ENCODE measurements at regions not wholly inside any gene's neighbourhood (a gene's known extent, or its start where the extent isn't known, plus 50 kb on each side); places are given as distances from the start of the nearest gene placed in this dataset.
"Not testable (repeated sequence)": the region's sequence is repeated elsewhere in the genome, so short reads cannot be mapped to it uniquely, and the experiment has no call there.

GRCh38 chr16:59634004-59634579, 900.0 kb upstream of the GOT2 start:
- Histone ChIP-seq H3K27ac (no peak overlapping the region), H3K27me3 (no peaks in the 10 kb centered on the region), H3K9me3 (peaks cover 0 to 5% (median 0%) of the 10 kb centered on the region in 3 donors), H3K4me1 (no peaks in the 10 kb centered on the region), H3K36me3 (replicated peaks in 1 of 2; ENCODE audit: insufficient read depth in 1 of 2, low read depth in 2 of 2) (no peaks in the 10 kb centered on the region), H3K4me3 (no peak overlapping the region)
- 35 to 48% methylated on average over 4 of the region's 4 CpGs for WGBS, 2 donors
- ATAC-seq (no peak), DNase-seq (no peak)
- TF ChIP-seq POLR2A (IDR thresholded peaks at IDR 0.05): no peak
- TF ChIP-seq, protein P1, sequence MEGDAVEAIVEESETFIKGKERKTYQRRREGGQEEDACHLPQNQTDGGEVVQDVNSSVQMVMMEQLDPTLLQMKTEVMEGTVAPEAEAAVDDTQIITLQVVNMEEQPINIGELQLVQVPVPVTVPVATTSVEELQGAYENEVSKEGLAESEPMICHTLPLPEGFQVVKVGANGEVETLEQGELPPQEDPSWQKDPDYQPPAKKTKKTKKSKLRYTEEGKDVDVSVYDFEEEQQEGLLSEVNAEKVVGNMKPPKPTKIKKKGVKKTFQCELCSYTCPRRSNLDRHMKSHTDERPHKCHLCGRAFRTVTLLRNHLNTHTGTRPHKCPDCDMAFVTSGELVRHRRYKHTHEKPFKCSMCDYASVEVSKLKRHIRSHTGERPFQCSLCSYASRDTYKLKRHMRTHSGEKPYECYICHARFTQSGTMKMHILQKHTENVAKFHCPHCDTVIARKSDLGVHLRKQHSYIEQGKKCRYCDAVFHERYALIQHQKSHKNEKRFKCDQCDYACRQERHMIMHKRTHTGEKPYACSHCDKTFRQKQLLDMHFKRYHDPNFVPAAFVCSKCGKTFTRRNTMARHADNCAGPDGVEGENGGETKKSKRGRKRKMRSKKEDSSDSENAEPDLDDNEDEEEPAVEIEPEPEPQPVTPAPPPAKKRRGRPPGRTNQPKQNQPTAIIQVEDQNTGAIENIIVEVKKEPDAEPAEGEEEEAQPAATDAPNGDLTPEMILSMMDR (IDR thresholded peaks at IDR 0.05): no peak
- intact Hi-C loops (cut with DNase I): no loop called here

DNA sequence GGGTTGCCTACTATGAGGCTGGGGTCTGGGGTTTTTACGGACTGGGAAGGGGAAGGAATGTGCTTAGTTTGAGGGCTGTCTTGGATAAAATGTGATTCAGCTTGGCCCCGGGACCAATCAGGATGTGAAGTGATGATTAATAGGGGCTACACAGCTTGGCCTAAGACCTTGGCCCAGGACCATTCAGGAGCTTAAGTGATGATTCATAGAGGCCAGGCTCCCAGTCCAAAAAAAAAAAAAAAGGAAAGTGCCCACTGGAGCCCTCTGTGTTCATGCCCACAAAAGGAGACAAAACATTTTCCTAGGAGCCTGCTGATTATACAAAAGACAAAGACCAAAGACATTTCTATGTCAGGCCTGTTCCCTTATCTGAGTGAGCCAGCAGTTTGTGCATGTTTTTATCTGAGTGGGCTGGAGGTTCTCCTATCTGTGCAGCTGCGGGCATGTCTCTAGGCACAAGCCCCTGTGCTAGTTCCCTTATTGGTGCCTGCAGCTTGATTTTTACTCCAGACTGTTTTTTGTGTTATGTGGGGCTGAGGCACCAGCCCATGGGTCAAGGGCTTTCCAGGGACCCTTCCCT, 898.2 kb upstream of the GOT2 start:
- TF ChIP-seq POLR2A (IDR thresholded peaks at IDR 0.05): no peak
- TF ChIP-seq, protein P1 (IDR thresholded peaks at IDR 0.05): no peak
- H3K4me1 ChIP-seq: no peaks in the 10 kb centered on the region
- no peak for DNase-seq
- H3K27ac ChIP-seq: no peak overlapping the region
- 39% methylated on average over 3 of the region's 3 CpGs for WGBS, 2 donors
- intact Hi-C loops (cut with DNase I): no loop called here
- H3K27me3 ChIP-seq: no peaks in the 10 kb centered on the region
- H3K36me3 ChIP-seq (replicated peaks in 1 of 2; ENCODE audit: insufficient read depth in 1 of 2, low read depth in 2 of 2): no peaks in the 10 kb centered on the region
- H3K9me3 ChIP-seq: peaks cover 0 to 5% (median 0%) of the 10 kb centered on the region in 3 donors
- ATAC-seq: no peak
- H3K4me3 ChIP-seq: no peak overlapping the region

DNA sequence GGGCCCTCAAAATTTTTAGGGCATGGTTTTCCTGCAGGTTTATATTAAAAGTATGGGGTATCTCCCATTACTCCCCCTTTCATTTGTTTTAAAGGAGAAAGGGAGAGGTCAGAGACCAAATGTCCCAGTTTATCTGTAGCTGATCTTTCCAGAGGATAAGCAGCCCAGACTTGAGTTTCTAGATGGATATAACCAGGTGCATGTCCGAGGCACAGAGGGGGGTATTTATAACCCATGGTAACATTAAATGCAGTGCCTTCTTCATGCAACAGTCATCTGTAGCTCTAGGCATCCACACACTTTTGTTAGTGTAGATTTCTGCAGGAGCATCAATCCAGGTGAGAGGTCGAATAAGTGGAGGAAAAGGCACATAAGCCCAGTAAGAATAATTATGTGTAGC, 890.3 kb upstream of the GOT2 start:
- intact Hi-C loops (cut with DNase I); H3K4me1 ChIP-seq; H3K27me3 ChIP-seq; H3K27ac ChIP-seq; H3K9me3 ChIP-seq; DNase-seq; H3K4me3 ChIP-seq; ATAC-seq; H3K36me3 ChIP-seq (replicated peaks in 1 of 2; ENCODE audit: insufficient read depth in 1 of 2, low read depth in 2 of 2): not testable (repeated sequence)
- WGBS, 2 donors: 41 to 42% methylated on average over 2 of the region's 2 CpGs

- Histone ChIP-seq H3K9me3 (no peaks in the 10 kb centered on the region), H3K27me3 (no peaks in the 10 kb centered on the region), H3K27ac (no peak overlapping the region), H3K4me1 (no peaks in the 10 kb centered on the region), H3K4me3 (no peak overlapping the region), H3K36me3 (replicated peaks in 1 of 2; ENCODE audit: insufficient read depth in 1 of 2, low read depth in 2 of 2) (no peaks in the 10 kb centered on the region)
- 73 to 77% methylated on average over 2 of the region's 2 CpGs for WGBS, 2 donors
- intact Hi-C loops (cut with DNase I): no loop called here
- DNase-seq (no peak), ATAC-seq (no peak)
- TF ChIP-seq POLR2A (IDR thresholded peaks at IDR 0.05): no peak
These were observed 880.5 kb upstream of the GOT2 start for GRCh38 chr16:59614466-59615240.

GRCh38 chr16:59612910-59613620, 878.9 kb upstream of the GOT2 start:
- H3K27me3 ChIP-seq; intact Hi-C loops (cut with DNase I); ATAC-seq; H3K4me3 ChIP-seq; H3K4me1 ChIP-seq; H3K9me3 ChIP-seq; DNase-seq; H3K36me3 ChIP-seq (replicated peaks in 1 of 2; ENCODE audit: insufficient read depth in 1 of 2, low read depth in 2 of 2); H3K27ac ChIP-seq: not testable (repeated sequence)
- 39 to 40% methylated on average over 8 of the region's 8 CpGs for WGBS, 2 donors

GRCh38 chr16:59612094-59612493, 878.0 kb upstream of the GOT2 start:
- 33 to 39% methylated on average over 3 of the region's 3 CpGs for WGBS, 2 donors
- H3K4me1 ChIP-seq: no peaks in the 10 kb centered on the region
- H3K9me3 ChIP-seq: no peaks in the 10 kb centered on the region
- intact Hi-C loops (cut with DNase I): no loop called here
- DNase-seq (no peak), ATAC-seq (no peak)
- H3K27me3 ChIP-seq: no peaks in the 10 kb centered on the region
- no peak overlapping the region for H3K4me3 ChIP-seq
- H3K27ac ChIP-seq: no peak overlapping the region
- TF ChIP-seq, protein P1 (IDR thresholded peaks at IDR 0.05): no peak
- no peak for TF ChIP-seq POLR2A (IDR thresholded peaks at IDR 0.05)
- H3K36me3 ChIP-seq (replicated peaks in 1 of 2; ENCODE audit: insufficient read depth in 1 of 2, low read depth in 2 of 2): no peaks in the 10 kb centered on the region
